Esophagus squamous epithelium (tissue), 5 donors: ENCODE measurements at regions not wholly inside any gene's neighbourhood (a gene's known extent, or its start where the extent isn't known, plus 50 kb on each side); places are given as distances from the start of the nearest gene placed in this dataset.
"Not testable (repeated sequence)": the region's sequence is repeated elsewhere in the genome, so short reads cannot be mapped to it uniquely, and the experiment has no call there.

ENCODE experiments used
- DNase-seq: peaks from one replicate; lab custom pipeline; 2025; lab: John Stamatoyannopoulos, UW
- H3K27ac ChIP-seq, 4 donors: fragments of 200-600 bp; sonication (generic); one replicate each; pipeline ENCODE4 v1.5.1; 2016 to 2019; ENCODE audit warnings: mild to moderate bottlenecking in 1 of 4
- H3K27me3 ChIP-seq, 4 donors: fragments of 200-600 bp; sonication (generic); 1 replicate in 3 of 4; 2 replicates in 1 of 4; pipeline versions ENCODE4 v1.5.1 to v1.6.0; 2017 to 2021; ENCODE audit warnings: antibody characterized with exemption in 1 of 4
- H3K36me3 ChIP-seq, 3 donors: fragments of 200-600 bp; sonication (generic); one replicate each; pipeline ENCODE4 v1.5.1; 2016 to 2019
- H3K4me1 ChIP-seq, 3 donors: fragments of 200-600 bp; sonication (generic); one replicate each; pipeline ENCODE4 v1.5.1; 2017 to 2019
- H3K4me3 ChIP-seq, 4 donors: fragments of 200-600 bp; sonication (generic); 1 replicate in 3 of 4; 2 replicates in 1 of 4; pipeline ENCODE4 v1.5.1; 2016 to 2019; ENCODE audit warnings: mild to moderate bottlenecking in 2 of 4, moderate library complexity in 1 of 4
- H3K9me3 ChIP-seq, 3 donors: fragments of 200-600 bp; sonication (generic); one replicate each; pipeline ENCODE4 v1.5.1; 2016 to 2019
- CTCF ChIP-seq, 6 experiments: fragments of 450-650 bp in 4 of 6; fragments of 200-600 bp in 2 of 6; sonication (generic) in 2 of 6; IDR thresholded peaks; one replicate each; pipeline ENCODE4 v1.5.1; 2016 to 2019; ENCODE audit warnings: antibody characterized with exemption in 6 of 6, mild to moderate bottlenecking in 4 of 6, moderate library complexity in 4 of 6
- POLR2A ChIP-seq, 4 donors: fragments of 450-650 bp; IDR thresholded peaks; one replicate each; pipeline ENCODE4 v1.6.1; 2017; ENCODE audit warnings: antibody characterized with exemption in 4 of 4, mild to moderate bottlenecking in 4 of 4, moderate library complexity in 3 of 4
- WGBS, 2 donors: methylation state at CpG; one replicate each; pipeline ENCODE4 v1.1.5; 2018; 5-methylcytosine and 5-hydroxymethylcytosine counted together
- intact Hi-C: fragments of 100-400 bp; cut with DNase I; formaldehyde crosslinking; loops from one replicate; pipeline ENCODE4 v1.15.0; 2022
- donor health status: DM: yes; HTN: yes; CAD: no.

- Histone ChIP-seq H3K4me1 (no peaks in the 10 kb centered on the region), H3K27me3 (peaks cover 0 to 54% (median 0%) of the 10 kb centered on the region in 4 donors), H3K36me3 (no peaks in the 10 kb centered on the region), H3K4me3 (no peak overlapping the region), H3K9me3 (no peaks in the 10 kb centered on the region), H3K27ac (no peak overlapping the region)
- no peak for DNase-seq
- no peak for TF ChIP-seq CTCF (IDR thresholded peaks at IDR 0.05)
- TF ChIP-seq POLR2A (IDR thresholded peaks at IDR 0.05), result no peak
- 83 to 92% methylated on average over 2 of the region's 2 CpGs for WGBS, 2 donors
- intact Hi-C loops, result no loop called here
These were observed 93.7 kb upstream of the SIMC1 start for GRCh38 chr5:176144508-176144907.

GRCh38 chr5:176149948-176150347 lies 88.3 kb upstream of the SIMC1 start:
- H3K27ac ChIP-seq, DNase-seq, intact Hi-C loops, H3K36me3 ChIP-seq, H3K4me3 ChIP-seq, H3K4me1 ChIP-seq, H3K9me3 ChIP-seq: not testable (repeated sequence)
- peaks cover 0 to 47% (median 0%) of the 10 kb centered on the region in 4 donors for H3K27me3 ChIP-seq
- WGBS, 2 donors, result 100% methylated on average over 1 of the region's 3 CpGs; no CpG with 5 or more reads in 1 of the 2 donors

- intact Hi-C loops, result no loop called here
- no peak for DNase-seq
- 52 to 81% methylated on average over 3 to 9 of the region's 9 CpGs for WGBS, 2 donors
These were observed 86.9 kb upstream of the SIMC1 start for GRCh38 chr5:176151281-176151680.

GRCh38 chr5:176152191-176152929 lies 85.9 kb upstream of the SIMC1 start:
- no peak overlapping the region for H3K4me3 ChIP-seq
- H3K27ac ChIP-seq, result no peak overlapping the region
- TF ChIP-seq POLR2A (IDR thresholded peaks at IDR 0.05), result no peak
- H3K36me3 ChIP-seq, result no peaks in the 10 kb centered on the region
- intact Hi-C loops, result no loop called here
- H3K9me3 ChIP-seq, result no peaks in the 10 kb centered on the region
- 55 to 57% methylated on average over 11 to 13 of the region's 13 CpGs for WGBS, 2 donors
- peaks cover 0 to 50% (median 0%) of the 10 kb centered on the region in 4 donors for H3K27me3 ChIP-seq
- no peak for DNase-seq
- no peaks in the 10 kb centered on the region for H3K4me1 ChIP-seq

More at GRCh38 chr5:176151281-176151680, 86.9 kb upstream of the SIMC1 start:
- Histone ChIP-seq H3K9me3 (no peaks in the 10 kb centered on the region), H3K27ac (no peak overlapping the region), H3K27me3 (peaks cover 0 to 50% (median 0%) of the 10 kb centered on the region in 4 donors), H3K4me3 (no peak overlapping the region), H3K36me3 (no peaks in the 10 kb centered on the region), H3K4me1 (no peaks in the 10 kb centered on the region)
- TF ChIP-seq CTCF (IDR thresholded peaks at IDR 0.05) (no peak), POLR2A (IDR thresholded peaks at IDR 0.05) (no peak)

- intact Hi-C loops, result no loop called here
- Histone ChIP-seq H3K4me3 (no peak overlapping the region), H3K9me3 (no peaks in the 10 kb centered on the region), H3K27ac (no peak overlapping the region), H3K27me3 (peaks cover 0 to 52% (median 0%) of the 10 kb centered on the region in 4 donors), H3K4me1 (no peaks in the 10 kb centered on the region), H3K36me3 (no peaks in the 10 kb centered on the region)
- no peak for DNase-seq
- no peak for TF ChIP-seq CTCF (IDR thresholded peaks at IDR 0.05)
- no peak for TF ChIP-seq POLR2A (IDR thresholded peaks at IDR 0.05)
- 82 to 89% methylated on average over 2 to 3 of the region's 3 CpGs for WGBS, 2 donors
These were observed 85.3 kb upstream of the SIMC1 start for GRCh38 chr5:176152930-176153311.

- WGBS, 2 donors, result 70 to 80% methylated on average over 1 to 2 of the region's 10 CpGs
- TF ChIP-seq CTCF (IDR thresholded peaks at IDR 0.05) (no peak), POLR2A (IDR thresholded peaks at IDR 0.05) (no peak)
These were observed 84.5 kb upstream of the SIMC1 start for GRCh38 chr5:176153741-176154140.

More at GRCh38 chr5:176153741-176154140, 84.5 kb upstream of the SIMC1 start:
- Histone ChIP-seq H3K36me3 (no peaks in the 10 kb centered on the region), H3K4me3 (no peak overlapping the region), H3K27me3 (peaks cover 0 to 52% (median 0%) of the 10 kb centered on the region in 4 donors), H3K4me1 (no peaks in the 10 kb centered on the region), H3K27ac (no peak overlapping the region), H3K9me3 (no peaks in the 10 kb centered on the region)
- intact Hi-C loops, result no loop called here
- no peak for DNase-seq
